ENCODE measurements at regions not wholly inside any gene's neighbourhood (a gene's known extent, or its start where the extent isn't known, plus 50 kb on each side); places are given as distances from the start of the nearest gene placed in this dataset.

- Histone ChIP-seq H2AFZ (no peak overlapping the region), H4K20me1 (ENCODE audit: insufficient read depth) (no peaks in the 10 kb centered on the region), H3F3A (ENCODE audit: insufficient read depth, low read depth) (no peaks in the 10 kb centered on the region), H3K27ac (no peak overlapping the region), H3K27me3 (ENCODE audit: insufficient read depth, low read depth) (no peaks in the 10 kb centered on the region), H3K9me2 (ENCODE audit: insufficient read depth) (peaks cover 4% of the 10 kb centered on the region; the same call in 1 of the 2 replicates), H3K4me1 (replicated peaks; ENCODE audit: insufficient read depth) (no peaks in the 10 kb centered on the region), H3K9me3 (ENCODE audit: insufficient read depth, low read depth) (no peaks in the 10 kb centered on the region), H3K4me3 (no peak overlapping the region), H3K4me2 (no peak overlapping the region), H3K79me2 (ENCODE audit: low read depth) (no peaks in the 10 kb centered on the region), H3K36me3 (ENCODE audit: low read depth) (no peaks in the 10 kb centered on the region)
- POLR2A ChIA-PET (ENCODE audit: unreplicated experiment): no interaction called here
- no peak for DNase-seq
- TF ChIP-seq CTCF (conservative IDR thresholded peaks at IDR 0.05) (no peak), EZH2 (IDR thresholded peaks at IDR 0.05; ENCODE audit: low read depth) (no peak)
- intact Hi-C loops (cut with micrococcal nuclease; ENCODE audit: unreplicated experiment): no loop called here
- BruUV-seq (replicated peaks): no TSS peak
- CTCF ChIA-PET: no interaction called here
These were observed 664.7 kb downstream of the KCNJ2 start for GRCh38 chr17:70834039-70834438.

GRCh38 chr17:70848785-70849184, 679.5 kb downstream of the KCNJ2 start:
- Histone ChIP-seq H3K36me3 (ENCODE audit: low read depth) (no peaks in the 10 kb centered on the region), H2AFZ (0 out of 2 replicates have a peak overlapping the region, but pooled peaks have one; percentile 16), H3K4me2 (no peak overlapping the region), H3K4me1 (replicated peaks; ENCODE audit: insufficient read depth) (0 out of 2 replicates have a peak, but pooled peaks cover 3% of the 10 kb centered on the region), H3K9me2 (ENCODE audit: insufficient read depth) (no peaks in the 10 kb centered on the region; the same call in 1 of the 2 replicates), H3K79me2 (ENCODE audit: low read depth) (no peaks in the 10 kb centered on the region), H3K9me3 (ENCODE audit: insufficient read depth, low read depth) (no peaks in the 10 kb centered on the region), H3K27me3 (ENCODE audit: insufficient read depth, low read depth) (no peaks in the 10 kb centered on the region), H4K20me1 (ENCODE audit: insufficient read depth) (no peaks in the 10 kb centered on the region), H3K4me3 (no peak overlapping the region), H3K27ac (no peak overlapping the region), H3F3A (ENCODE audit: insufficient read depth, low read depth) (no peaks in the 10 kb centered on the region)
- ChIA-PET CTCF (no interaction called here), POLR2A (ENCODE audit: unreplicated experiment) (no interaction called here)
- intact Hi-C loops (cut with micrococcal nuclease; ENCODE audit: unreplicated experiment): no loop called here
- DNase-seq: no peak
- TF ChIP-seq CTCF (conservative IDR thresholded peaks at IDR 0.05): no peak
- no peak for TF ChIP-seq EZH2 (IDR thresholded peaks at IDR 0.05; ENCODE audit: low read depth)
- no TSS peak for BruUV-seq (replicated peaks)

GRCh38 chr17:70855401-70856054, 686.2 kb downstream of the KCNJ2 start:
- no TSS peak for BruUV-seq (replicated peaks)
- Histone ChIP-seq H3K79me2 (ENCODE audit: low read depth) (no peaks in the 10 kb centered on the region), H3K9me2 (ENCODE audit: insufficient read depth) (no peaks in the 10 kb centered on the region), H3K27me3 (ENCODE audit: insufficient read depth, low read depth) (no peaks in the 10 kb centered on the region), H3K4me2 (no peak overlapping the region), H3K4me3 (no peak overlapping the region), H4K20me1 (ENCODE audit: insufficient read depth) (no peaks in the 10 kb centered on the region), H3K4me1 (replicated peaks; ENCODE audit: insufficient read depth) (no peaks in the 10 kb centered on the region), H3K27ac (no peak overlapping the region), H3F3A (ENCODE audit: insufficient read depth, low read depth) (no peaks in the 10 kb centered on the region; the same call in 1 of the 2 replicates), H3K9me3 (ENCODE audit: insufficient read depth, low read depth) (no peaks in the 10 kb centered on the region; the same call in 1 of the 2 replicates), H2AFZ (no peak overlapping the region), H3K36me3 (ENCODE audit: low read depth) (no peaks in the 10 kb centered on the region)
- ChIA-PET CTCF (no interaction called here), POLR2A (ENCODE audit: unreplicated experiment) (interaction anchor here (0.5 kb wide), 1 partner anchor 12 kb away, joined by 10 read pairs; no protein-coding TSS in a partner anchor)
- peak in 1 of 2 experiments; percentile 5 for DNase-seq
- intact Hi-C loops (cut with micrococcal nuclease; ENCODE audit: unreplicated experiment): no loop called here
- TF ChIP-seq CTCF (conservative IDR thresholded peaks at IDR 0.05): no peak
- no peak for TF ChIP-seq EZH2 (IDR thresholded peaks at IDR 0.05; ENCODE audit: low read depth)

All from PC-9 (cell line).